Mesenchymal stem cell (in vitro differentiated cells and primary cell): ENCODE measurements at regions not wholly inside any gene's neighbourhood (a gene's known extent, or its start where the extent isn't known, plus 50 kb on each side); places are given as distances from the start of the nearest gene placed in this dataset.

ENCODE experiments used
- DNase-seq: peaks from one replicate; pipeline ENCODE4 v3.0.0-alpha.2; 2013
- H2AFZ ChIP-seq: one replicate; pipeline ENCODE4 v1.6.1; 2013; ENCODE audit warnings: low read depth, mild to moderate bottlenecking, control low read depth, inconsistent platforms, low read length, moderate library complexity
- H2AK5ac ChIP-seq: 2 replicates; pipeline ENCODE4 v1.6.1; 2013; ENCODE audit warnings: low read length, moderate library complexity, mild to moderate bottlenecking, inconsistent platforms; ENCODE audit not compliant: severe bottlenecking
- H2BK120ac ChIP-seq: one replicate; pipeline ENCODE4 v1.6.1; 2013; ENCODE audit warnings: low read depth, mild to moderate bottlenecking, inconsistent platforms, low read length, moderate library complexity
- H2BK12ac ChIP-seq, 2 experiments: one replicate each; pipeline ENCODE4 v1.6.1; 2013; ENCODE audit warnings: inconsistent platforms in 2 of 2, low read length in 2 of 2, mild to moderate bottlenecking in 2 of 2, moderate library complexity in 2 of 2, control low read depth in 1 of 2
- H2BK15ac ChIP-seq: one replicate; pipeline ENCODE4 v1.6.1; 2013; ENCODE audit warnings: mild to moderate bottlenecking, low read depth, inconsistent platforms; ENCODE audit not compliant: poor library complexity, severe bottlenecking
- H2BK5ac ChIP-seq: 2 replicates; pipeline ENCODE4 v1.6.1; 2013; ENCODE audit warnings: low read depth, mild to moderate bottlenecking, low read length, control low read depth, inconsistent platforms; ENCODE audit not compliant: poor library complexity, severe bottlenecking
- H3K14ac ChIP-seq, 2 experiments: one replicate each; pipeline ENCODE4 v1.6.1; 2013; ENCODE audit warnings: inconsistent platforms in 2 of 2, low read length in 2 of 2, control low read depth in 1 of 2, mild to moderate bottlenecking in 1 of 2, moderate library complexity in 1 of 2
- H3K18ac ChIP-seq, 2 experiments: one replicate each; pipeline ENCODE4 v1.6.1; 2013; ENCODE audit warnings: inconsistent platforms in 2 of 2, low read length in 2 of 2, control low read depth in 1 of 2, low read depth in 1 of 2, mild to moderate bottlenecking in 1 of 2
- H3K23ac ChIP-seq, 2 experiments: one replicate each; pipeline ENCODE4 v1.6.1; 2013; ENCODE audit warnings: inconsistent platforms in 2 of 2, low read length in 2 of 2, mild to moderate bottlenecking in 2 of 2, moderate library complexity in 2 of 2, control low read depth in 1 of 2
- H3K27ac ChIP-seq: 2 replicates; pipeline ENCODE4 v1.5.1; 2013; ENCODE audit warnings: mild to moderate bottlenecking, moderate library complexity, low read length, control low read depth, inconsistent platforms; ENCODE audit not compliant: poor library complexity, severe bottlenecking
- H3K27me3 ChIP-seq, 2 experiments: 2 replicates each; pipeline versions ENCODE4 v1.6.1 to v1.7.0; 2013; ENCODE audit warnings: low read length in 2 of 2, mild to moderate bottlenecking in 2 of 2, moderate library complexity in 2 of 2, control low read depth in 1 of 2, inconsistent platforms in 1 of 2; ENCODE audit not compliant: control insufficient read depth in 1 of 2, insufficient read depth in 1 of 2
- H3K36me3 ChIP-seq, 2 experiments: 2 replicates each; pipeline versions ENCODE4 v1.6.1 to v1.7.0; 2013; ENCODE audit warnings: low read length in 2 of 2, control low read depth in 1 of 2, inconsistent platforms in 1 of 2, low read depth in 1 of 2, mild to moderate bottlenecking in 1 of 2; ENCODE audit not compliant: insufficient read depth in 2 of 2, control insufficient read depth in 1 of 2
- H3K4ac ChIP-seq, 2 experiments: one replicate each; pipeline ENCODE4 v1.6.1; 2013; ENCODE audit warnings: inconsistent platforms in 2 of 2, low read length in 2 of 2, mild to moderate bottlenecking in 2 of 2, moderate library complexity in 2 of 2, control low read depth in 1 of 2, low read depth in 1 of 2
- H3K4me1 ChIP-seq: 2 replicates; pipeline ENCODE4 v1.6.1; 2013; ENCODE audit warnings: low read depth, low read length, control low read depth; ENCODE audit not compliant: control insufficient read depth, insufficient read depth
- H3K4me2 ChIP-seq: 2 replicates; pipeline ENCODE4 v1.6.1; 2013; ENCODE audit warnings: low read length, mild to moderate bottlenecking, inconsistent platforms; ENCODE audit not compliant: poor library complexity, severe bottlenecking
- H3K4me3 ChIP-seq, 2 experiments: 2 replicates each; pipeline versions ENCODE4 v1.5.1 to v1.7.0; 2013; ENCODE audit warnings: low read length in 2 of 2, mild to moderate bottlenecking in 2 of 2, control low read depth in 1 of 2, low read depth in 1 of 2; ENCODE audit not compliant: insufficient read depth in 1 of 2
- H3K79me1 ChIP-seq: replicated peaks from 2 replicates; pipeline ENCODE4 v1.6.1; 2013; ENCODE audit warnings: mild to moderate bottlenecking, control low read depth, low read length, inconsistent platforms; ENCODE audit not compliant: poor library complexity, severe bottlenecking
- H3K9ac ChIP-seq: 2 replicates; pipeline ENCODE4 v1.7.0; 2013; ENCODE audit warnings: mild to moderate bottlenecking, low read length, moderate library complexity
- H3K9me3 ChIP-seq: 2 replicates; pipeline ENCODE4 v1.7.0; 2013; ENCODE audit warnings: mild to moderate bottlenecking, low read length; ENCODE audit not compliant: control insufficient read depth
- H4K8ac ChIP-seq: one replicate; pipeline ENCODE4 v1.6.1; 2013; ENCODE audit warnings: inconsistent platforms, mild to moderate bottlenecking, low read length, moderate library complexity
- H4K91ac ChIP-seq: one replicate; pipeline ENCODE4 v1.6.1; 2013; ENCODE audit warnings: mild to moderate bottlenecking, low read length, inconsistent platforms
- WGBS: methylation state at CpG from one replicate; pipeline ENCODE4 v1.1.7; 2013; ENCODE audit warnings: mixed read lengths; 5-methylcytosine and 5-hydroxymethylcytosine counted together

GRCh38 chrX:44435047-44435446 lies 91.6 kb upstream of the EFHC2 start:
- Histone ChIP-seq H4K8ac (no peak overlapping the region), H3K23ac (no peak overlapping the region), H2AFZ (no peak overlapping the region), H3K4ac (no peak overlapping the region), H4K91ac (no peak overlapping the region), H3K18ac (no peak overlapping the region), H3K36me3 (no peaks in the 10 kb centered on the region), H3K4me2 (no peak overlapping the region), H2BK15ac (no peak overlapping the region), H2BK120ac (no peak overlapping the region), H3K14ac (no peak overlapping the region), H2BK5ac (no peak overlapping the region), H3K9ac (no peak overlapping the region), H2BK12ac (no peak overlapping the region), H2AK5ac (no peak overlapping the region), H3K27me3 (peaks cover 0 to 11% of the 10 kb centered on the region in 2 experiments), H3K9me3 (no peaks in the 10 kb centered on the region), H3K4me3 (no peak overlapping the region), H3K27ac (no peak overlapping the region), H3K79me1 (no peaks in the 10 kb centered on the region), H3K4me1 (no peaks in the 10 kb centered on the region)
- DNase-seq, result no peak

GRCh38 chrX:44433556-44433955 lies 90.1 kb upstream of the EFHC2 start:
- Histone ChIP-seq H3K9me3 (no peaks in the 10 kb centered on the region), H4K8ac (no peak overlapping the region), H3K14ac (no peak overlapping the region), H2AK5ac (no peak overlapping the region), H4K91ac (no peak overlapping the region), H3K36me3 (no peaks in the 10 kb centered on the region), H3K4me3 (no peak overlapping the region), H2AFZ (no peak overlapping the region), H3K79me1 (no peaks in the 10 kb centered on the region), H3K4me2 (no peak overlapping the region), H3K18ac (no peak overlapping the region), H2BK12ac (no peak overlapping the region), H3K27me3 (peaks cover 0 to 11% of the 10 kb centered on the region in 2 experiments), H2BK5ac (no peak overlapping the region), H3K4me1 (no peaks in the 10 kb centered on the region), H2BK120ac (no peak overlapping the region), H3K4ac (no peak overlapping the region), H2BK15ac (no peak overlapping the region), H3K9ac (no peak overlapping the region), H3K27ac (no peak overlapping the region), H3K23ac (no peak overlapping the region)
- DNase-seq, result no peak
- no CpG with 5 or more reads among the region's 3 CpGs for WGBS

- no peaks in the 10 kb centered on the region for H3K9me3 ChIP-seq
- no peak overlapping the region for H3K4ac ChIP-seq
- no peak overlapping the region for H2BK15ac ChIP-seq
- H3K27me3 ChIP-seq, result peaks cover 0 to 15% of the 10 kb centered on the region in 2 experiments
- H3K36me3 ChIP-seq, result no peaks in the 10 kb centered on the region
- no peak overlapping the region for H2AFZ ChIP-seq
- H2AK5ac ChIP-seq, result no peak overlapping the region
- no peaks in the 10 kb centered on the region for H3K79me1 ChIP-seq
- no peak overlapping the region for H4K8ac ChIP-seq
- no peaks in the 10 kb centered on the region for H3K4me1 ChIP-seq
- H3K14ac ChIP-seq, result no peak overlapping the region
- peak; percentile 36 for DNase-seq
- no peak overlapping the region for H2BK120ac ChIP-seq
- H3K18ac ChIP-seq, result no peak overlapping the region
- H2BK5ac ChIP-seq, result no peak overlapping the region
- H3K23ac ChIP-seq, result no peak overlapping the region
- no peak overlapping the region for H4K91ac ChIP-seq
- H2BK12ac ChIP-seq, result no peak overlapping the region
- no peak overlapping the region for H3K9ac ChIP-seq
- H3K4me2 ChIP-seq, result no peak overlapping the region
- H3K4me3 ChIP-seq, result no peak overlapping the region
- no peak overlapping the region for H3K27ac ChIP-seq
These were observed 89.2 kb upstream of the EFHC2 start for GRCh38 chrX:44432641-44433040.

- Histone ChIP-seq H3K18ac (no peak overlapping the region), H2AFZ (no peak overlapping the region), H3K4ac (no peak overlapping the region), H3K27ac (no peak overlapping the region), H3K9ac (no peak overlapping the region), H3K27me3 (peaks cover 0 to 15% of the 10 kb centered on the region in 2 experiments), H3K4me1 (no peaks in the 10 kb centered on the region), H2AK5ac (no peak overlapping the region), H2BK15ac (no peak overlapping the region), H2BK5ac (no peak overlapping the region), H4K8ac (no peak overlapping the region), H3K23ac (no peak overlapping the region), H2BK120ac (no peak overlapping the region), H3K14ac (no peak overlapping the region), H4K91ac (no peak overlapping the region), H2BK12ac (no peak overlapping the region), H3K9me3 (no peaks in the 10 kb centered on the region), H3K79me1 (no peaks in the 10 kb centered on the region), H3K36me3 (no peaks in the 10 kb centered on the region), H3K4me2 (no peak overlapping the region), H3K4me3 (no peak overlapping the region)
- peak; percentile 14 for DNase-seq
These were observed 87.7 kb upstream of the EFHC2 start for GRCh38 chrX:44431194-44431593.
